ENCODE measurements at regions not wholly inside any gene's neighbourhood (a gene's known extent, or its start where the extent isn't known, plus 50 kb on each side); places are given as distances from the start of the nearest gene placed in this dataset.
A peak's percentile ranks its signal among the peaks of the same experiment; 100 is the strongest.

- DNase-seq (ENCODE audit: low read depth), result no peak
Observed at GRCh38 chr15:95918525-95918924, 412.0 kb upstream of the NR2F2 start.

GRCh38 chr15:95919460-95919859 lies 411.0 kb upstream of the NR2F2 start:
- no peak for DNase-seq (ENCODE audit: low read depth)

- no peak for DNase-seq (ENCODE audit: low read depth)
Observed at GRCh38 chr15:95921404-95921803, 409.1 kb upstream of the NR2F2 start.

- no peak for DNase-seq (ENCODE audit: low read depth)
Observed at GRCh38 chr15:95922431-95922830, 408.1 kb upstream of the NR2F2 start.

- no peak for DNase-seq (ENCODE audit: low read depth)
Observed at GRCh38 chr15:95923792-95924191, 406.7 kb upstream of the NR2F2 start.

GRCh38 chr15:95928822-95929221 lies 401.7 kb upstream of the NR2F2 start:
- DNase-seq (ENCODE audit: low read depth), result no peak

- DNase-seq (ENCODE audit: low read depth), result no peak
Observed at GRCh38 chr15:95929232-95929846, 401.2 kb upstream of the NR2F2 start.

- no peak for DNase-seq (ENCODE audit: low read depth)
Observed at GRCh38 chr15:95930659-95931375, 399.7 kb upstream of the NR2F2 start.

GRCh38 chr15:95931619-95932018 lies 398.9 kb upstream of the NR2F2 start:
- DNase-seq (ENCODE audit: low read depth), result no peak

GRCh38 chr15:95932141-95932540 lies 398.4 kb upstream of the NR2F2 start:
- DNase-seq (ENCODE audit: low read depth), result no peak

GRCh38 chr15:95932676-95933075 lies 397.8 kb upstream of the NR2F2 start:
- DNase-seq (ENCODE audit: low read depth), result peak; percentile 41

- DNase-seq (ENCODE audit: low read depth), result no peak
Observed at GRCh38 chr15:95935852-95936251, 394.6 kb upstream of the NR2F2 start.

GRCh38 chr15:95937128-95937528 lies 393.4 kb upstream of the NR2F2 start:
- no peak for DNase-seq (ENCODE audit: low read depth)

GRCh38 chr15:95940431-95940985 lies 390.0 kb upstream of the NR2F2 start:
- DNase-seq (ENCODE audit: low read depth), result no peak

GRCh38 chr15:95944193-95944592 lies 386.3 kb upstream of the NR2F2 start:
- DNase-seq (ENCODE audit: low read depth), result no peak

GRCh38 chr15:95944661-95945255 lies 385.7 kb upstream of the NR2F2 start:
- no peak for DNase-seq (ENCODE audit: low read depth)

GRCh38 chr15:95946241-95946640 lies 384.3 kb upstream of the NR2F2 start:
- no peak for DNase-seq (ENCODE audit: low read depth)

GRCh38 chr15:95946926-95947325 lies 383.6 kb upstream of the NR2F2 start:
- DNase-seq (ENCODE audit: low read depth), result no peak

- DNase-seq (ENCODE audit: low read depth), result no peak
Observed at GRCh38 chr15:95948411-95948810, 382.1 kb upstream of the NR2F2 start.

GRCh38 chr15:95953032-95953431 lies 377.5 kb upstream of the NR2F2 start:
- no peak for DNase-seq (ENCODE audit: low read depth)

GRCh38 chr15:95957861-95958260 lies 372.6 kb upstream of the NR2F2 start:
- DNase-seq (ENCODE audit: low read depth), result no peak

GRCh38 chr15:95958382-95958781 lies 372.1 kb upstream of the NR2F2 start:
- no peak for DNase-seq (ENCODE audit: low read depth)

- DNase-seq (ENCODE audit: low read depth), result no peak
Observed at GRCh38 chr15:95968856-95969255, 361.6 kb upstream of the NR2F2 start.
